PFSK-1 (cell line): ENCODE measurements at regions not wholly inside any gene's neighbourhood (a gene's known extent, or its start where the extent isn't known, plus 50 kb on each side); places are given as distances from the start of the nearest gene placed in this dataset.

Source experiments
- FOXP2 ChIP-seq: optimal IDR thresholded peaks from 2 replicates; pipeline ENCODE3; 2011; ENCODE audit warnings: borderline replicate concordance, control low read depth, inconsistent platforms; ENCODE audit not compliant: insufficient read depth; ENCODE audit errors: extremely low read length, extremely low read depth
- POLR2AphosphoS5 ChIP-seq: IDR thresholded peaks from 2 replicates; pipeline ENCODE4 v1.6.1; 2012; ENCODE audit warnings: low read depth, mild to moderate bottlenecking, control low read depth, low read length, moderate library complexity
- SIN3A ChIP-seq: IDR thresholded peaks from 2 replicates; pipeline ENCODE4 v1.6.1; 2012; ENCODE audit warnings: mild to moderate bottlenecking, low read length, moderate library complexity, borderline replicate concordance; ENCODE audit not compliant: insufficient read depth
- TAF1 ChIP-seq: IDR thresholded peaks from 2 replicates; pipeline ENCODE4 v1.6.1; 2012; ENCODE audit warnings: low read length, control low read depth, borderline replicate concordance; ENCODE audit not compliant: insufficient read depth
- TF ChIP-seq, protein P1 (sequence below), 2 experiments: IDR thresholded peaks; 2 replicates each; pipeline versions ENCODE4 v1.6.1 to v1.8.0; 2011 to 2012; ENCODE audit warnings: low read depth in 2 of 2, low read length in 2 of 2, control low read depth in 1 of 2, inconsistent platforms in 1 of 2, mild to moderate bottlenecking in 1 of 2, moderate library complexity in 1 of 2; ENCODE audit not compliant: insufficient read depth in 1 of 2

DNA sequence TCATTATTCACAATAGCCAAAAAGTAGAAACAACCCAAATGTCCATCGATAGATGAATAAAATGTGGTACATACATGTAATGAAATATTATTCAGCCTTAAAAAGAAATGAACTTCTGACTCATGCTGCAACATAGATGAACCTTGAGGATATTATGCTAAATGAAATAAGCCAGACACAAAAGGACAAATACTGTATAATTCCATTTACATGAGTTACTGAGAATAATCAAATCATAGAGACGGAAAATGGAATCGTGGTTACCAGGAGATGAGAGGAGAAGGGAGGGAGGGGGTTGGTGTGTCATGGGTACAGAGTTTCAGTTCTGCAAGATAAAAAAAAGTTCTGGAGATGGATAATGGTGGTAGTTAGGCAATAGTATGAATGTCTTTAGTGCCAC, 184.1 kb downstream of the PSMG1 start:
- TF ChIP-seq FOXP2 (no peak), TAF1 (no peak), POLR2AphosphoS5 (no peak), SIN3A (no peak)
- TF ChIP-seq, protein P1, sequence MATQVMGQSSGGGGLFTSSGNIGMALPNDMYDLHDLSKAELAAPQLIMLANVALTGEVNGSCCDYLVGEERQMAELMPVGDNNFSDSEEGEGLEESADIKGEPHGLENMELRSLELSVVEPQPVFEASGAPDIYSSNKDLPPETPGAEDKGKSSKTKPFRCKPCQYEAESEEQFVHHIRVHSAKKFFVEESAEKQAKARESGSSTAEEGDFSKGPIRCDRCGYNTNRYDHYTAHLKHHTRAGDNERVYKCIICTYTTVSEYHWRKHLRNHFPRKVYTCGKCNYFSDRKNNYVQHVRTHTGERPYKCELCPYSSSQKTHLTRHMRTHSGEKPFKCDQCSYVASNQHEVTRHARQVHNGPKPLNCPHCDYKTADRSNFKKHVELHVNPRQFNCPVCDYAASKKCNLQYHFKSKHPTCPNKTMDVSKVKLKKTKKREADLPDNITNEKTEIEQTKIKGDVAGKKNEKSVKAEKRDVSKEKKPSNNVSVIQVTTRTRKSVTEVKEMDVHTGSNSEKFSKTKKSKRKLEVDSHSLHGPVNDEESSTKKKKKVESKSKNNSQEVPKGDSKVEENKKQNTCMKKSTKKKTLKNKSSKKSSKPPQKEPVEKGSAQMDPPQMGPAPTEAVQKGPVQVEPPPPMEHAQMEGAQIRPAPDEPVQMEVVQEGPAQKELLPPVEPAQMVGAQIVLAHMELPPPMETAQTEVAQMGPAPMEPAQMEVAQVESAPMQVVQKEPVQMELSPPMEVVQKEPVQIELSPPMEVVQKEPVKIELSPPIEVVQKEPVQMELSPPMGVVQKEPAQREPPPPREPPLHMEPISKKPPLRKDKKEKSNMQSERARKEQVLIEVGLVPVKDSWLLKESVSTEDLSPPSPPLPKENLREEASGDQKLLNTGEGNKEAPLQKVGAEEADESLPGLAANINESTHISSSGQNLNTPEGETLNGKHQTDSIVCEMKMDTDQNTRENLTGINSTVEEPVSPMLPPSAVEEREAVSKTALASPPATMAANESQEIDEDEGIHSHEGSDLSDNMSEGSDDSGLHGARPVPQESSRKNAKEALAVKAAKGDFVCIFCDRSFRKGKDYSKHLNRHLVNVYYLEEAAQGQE (IDR thresholded peaks at IDR 0.05; ENCODE audit: insufficient read depth in 1 of 2, low read depth in 2 of 2, low read length in 2 of 2), result no peak

DNA sequence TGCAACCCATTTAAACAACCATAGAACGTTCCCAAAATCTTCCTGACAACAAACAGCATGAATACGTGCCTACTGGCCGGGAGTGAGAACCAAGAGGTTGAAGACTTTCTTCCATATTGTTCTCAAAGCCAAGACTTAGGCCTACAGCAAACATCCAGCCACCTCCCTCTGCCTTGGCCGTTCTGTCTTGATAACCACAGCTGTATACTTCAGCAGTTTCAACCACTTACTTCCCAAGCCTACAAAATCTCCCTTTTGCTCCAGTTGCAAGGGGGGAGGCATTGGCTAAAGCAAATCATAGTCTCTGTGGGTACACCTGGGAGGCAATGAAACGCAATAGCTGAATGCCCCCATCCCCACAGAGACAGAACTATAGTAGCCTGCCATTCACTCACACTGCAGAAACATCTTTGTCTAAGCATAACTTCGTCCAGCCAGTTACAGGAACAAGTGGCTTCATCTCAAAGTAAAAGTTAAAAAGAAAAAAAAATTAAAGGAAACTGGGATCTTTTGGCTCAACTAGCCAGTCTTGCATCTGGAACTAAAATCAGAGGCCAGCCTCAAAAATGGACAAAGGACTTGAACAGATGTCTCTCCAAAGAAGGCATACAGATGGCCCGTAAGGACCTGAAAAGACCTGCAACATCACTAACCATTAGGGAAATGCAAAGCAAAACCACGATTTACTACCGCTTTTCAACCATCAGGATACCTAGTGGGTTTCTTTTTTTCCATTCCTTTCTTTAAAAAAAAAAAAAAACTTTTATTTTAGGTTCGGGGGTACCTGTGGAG, 186.0 kb downstream of the PSMG1 start:
- TF ChIP-seq FOXP2, result no peak
- no peak for TF ChIP-seq POLR2AphosphoS5

DNA sequence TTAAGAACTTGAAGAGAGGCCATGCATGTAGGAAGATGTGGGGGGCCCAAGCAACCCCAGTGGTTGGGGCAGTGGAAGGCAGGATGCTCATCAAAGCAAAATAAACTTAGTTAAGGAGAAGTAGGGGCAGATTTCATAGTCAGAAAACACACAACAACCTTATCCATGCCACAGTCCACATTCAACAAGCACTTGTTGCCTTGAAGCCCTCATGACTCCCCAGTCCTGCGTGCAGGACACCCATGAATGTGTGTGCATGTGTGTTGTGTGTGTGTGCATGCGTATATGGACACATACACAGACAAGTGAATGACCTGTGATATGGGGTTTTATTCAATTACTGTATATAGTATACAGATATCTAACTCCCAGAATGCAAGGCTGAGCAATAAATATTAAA, 186.9 kb downstream of the PSMG1 start:
- TF ChIP-seq POLR2AphosphoS5 (no peak), FOXP2 (no peak), SIN3A (no peak), TAF1 (no peak)
- TF ChIP-seq, protein P1 (IDR thresholded peaks at IDR 0.05; ENCODE audit: insufficient read depth in 1 of 2, low read depth in 2 of 2, low read length in 2 of 2), result no peak

DNA sequence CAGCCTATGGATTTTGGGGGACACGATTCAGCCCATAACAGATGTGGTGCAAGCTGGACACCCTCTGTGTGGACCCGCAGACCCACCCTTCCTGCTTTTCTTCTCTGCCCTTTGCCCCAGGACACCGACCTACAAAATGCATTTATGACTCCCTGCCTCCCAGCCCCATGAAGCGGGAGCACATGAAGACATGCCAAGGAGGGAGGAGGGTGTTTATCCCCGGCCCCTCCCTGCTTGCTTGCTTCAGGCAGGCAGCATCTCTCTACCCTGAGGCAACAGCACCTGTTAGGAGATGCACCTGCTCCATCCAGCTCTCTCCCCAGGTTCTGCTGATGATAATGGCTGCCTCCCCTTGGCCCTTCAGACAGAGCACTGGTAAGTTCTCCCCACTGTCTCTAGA, 187.5 kb downstream of the PSMG1 start:
- TF ChIP-seq, protein P1 (IDR thresholded peaks at IDR 0.05; ENCODE audit: insufficient read depth in 1 of 2, low read depth in 2 of 2, low read length in 2 of 2), result no peak
- TF ChIP-seq TAF1 (no peak), FOXP2 (no peak), POLR2AphosphoS5 (no peak), SIN3A (no peak)

DNA sequence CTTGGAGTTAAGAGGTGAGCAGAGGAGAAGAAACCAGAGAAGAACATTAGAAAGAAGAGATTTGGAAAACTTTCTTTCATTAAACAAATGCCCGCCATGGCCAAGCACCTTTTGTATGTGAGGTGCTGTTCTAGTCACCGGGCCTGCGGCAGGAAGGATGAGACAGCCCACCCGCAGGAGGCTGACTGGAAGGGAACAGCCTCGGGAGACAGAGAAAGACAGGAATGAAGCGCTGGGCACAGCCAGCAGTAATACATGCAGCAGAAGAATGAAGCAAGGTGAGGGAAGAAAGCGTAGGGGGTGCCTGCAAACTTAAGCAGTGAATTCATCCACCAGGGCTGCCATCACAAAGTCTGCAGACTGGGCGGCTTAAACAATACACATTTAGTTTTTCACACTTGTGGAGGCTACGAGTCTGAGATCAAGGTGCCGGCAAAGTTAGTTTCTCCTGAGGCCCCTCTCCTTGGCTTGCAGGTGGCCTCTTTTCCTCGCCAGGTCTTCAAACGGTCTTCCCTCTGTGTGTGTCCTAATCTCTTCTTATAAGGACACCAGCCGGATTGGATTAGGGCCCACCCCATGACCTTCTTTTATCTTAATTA, 188.1 kb downstream of the PSMG1 start:
- TF ChIP-seq FOXP2 (no peak), SIN3A (no peak), TAF1 (no peak), POLR2AphosphoS5 (no peak)
- TF ChIP-seq, protein P1 (IDR thresholded peaks at IDR 0.05; ENCODE audit: insufficient read depth in 1 of 2, low read depth in 2 of 2, low read length in 2 of 2), result no peak
